HG02981 (cell line): ENCODE measurements at regions not wholly inside any gene's neighbourhood (a gene's known extent, or its start where the extent isn't known, plus 50 kb on each side); places are given as distances from the start of the nearest gene placed in this dataset.

Source experiments
- ATAC-seq: cut with Tn5 transposase; IDR thresholded peaks from one replicate; pipeline ENCODE4 v1.9.1; 2021; ENCODE audit warnings: mild to moderate bottlenecking, moderate library complexity; ENCODE audit not compliant: unreplicated experiment

DNA sequence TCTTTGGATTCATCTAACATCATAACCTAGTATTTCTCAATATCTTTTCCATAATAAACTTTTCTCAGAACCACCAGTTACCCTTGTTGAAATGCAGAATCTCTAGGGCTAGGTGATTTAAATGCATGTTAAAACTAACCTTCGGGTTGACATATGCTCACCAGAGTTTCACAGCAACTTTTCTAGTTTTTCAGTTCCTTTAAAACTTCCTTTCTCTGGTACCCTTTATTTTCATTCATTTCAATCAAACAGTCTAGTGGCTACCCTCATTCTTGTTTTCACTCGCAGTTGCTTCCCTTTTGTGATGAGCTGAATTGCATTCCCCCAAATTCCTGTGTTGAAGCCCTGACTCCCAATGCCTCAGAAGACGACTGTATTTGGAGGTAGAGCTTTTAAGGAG, 712.8 kb upstream of the CHRM3 start:
- ATAC-seq = no peak

DNA sequence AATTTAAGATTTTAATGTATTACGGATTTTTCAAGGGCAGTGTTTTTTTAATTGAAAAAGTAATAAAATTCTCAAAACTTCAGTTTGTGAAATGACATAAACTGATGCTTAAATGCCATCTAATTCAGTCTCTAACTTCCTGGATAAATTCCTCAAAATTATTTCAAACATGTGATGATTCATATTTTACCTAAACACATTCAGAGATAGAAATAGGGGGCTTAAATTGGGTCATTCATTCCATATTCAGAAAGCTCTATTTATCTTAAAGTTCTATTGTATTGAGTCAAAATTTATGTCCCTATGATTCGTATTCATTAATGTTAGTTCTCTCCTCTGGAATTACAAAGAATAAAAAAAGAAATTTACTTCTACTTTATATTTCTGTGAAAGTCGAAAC, 713.6 kb upstream of the CHRM3 start:
- ATAC-seq = no peak

DNA sequence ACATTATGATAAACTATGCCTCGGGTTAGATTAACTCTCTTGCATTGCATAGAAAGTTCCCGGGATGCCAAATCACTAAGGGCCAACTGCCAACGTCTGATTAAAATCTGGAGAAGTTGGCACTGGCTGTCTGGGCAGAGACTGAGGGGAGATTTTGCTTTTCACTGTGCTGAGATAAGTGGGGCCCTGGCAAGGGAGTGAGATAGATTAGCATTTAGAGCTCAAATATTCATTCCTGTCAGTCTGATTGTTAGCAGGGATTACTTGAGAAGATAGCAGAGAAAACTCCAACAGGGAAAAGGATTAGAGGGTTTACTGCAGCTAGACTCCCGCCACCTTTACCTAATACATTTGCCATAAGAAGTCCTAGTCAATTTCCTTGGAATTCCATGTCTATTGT, 714.1 kb upstream of the CHRM3 start:
- ATAC-seq = no peak

DNA sequence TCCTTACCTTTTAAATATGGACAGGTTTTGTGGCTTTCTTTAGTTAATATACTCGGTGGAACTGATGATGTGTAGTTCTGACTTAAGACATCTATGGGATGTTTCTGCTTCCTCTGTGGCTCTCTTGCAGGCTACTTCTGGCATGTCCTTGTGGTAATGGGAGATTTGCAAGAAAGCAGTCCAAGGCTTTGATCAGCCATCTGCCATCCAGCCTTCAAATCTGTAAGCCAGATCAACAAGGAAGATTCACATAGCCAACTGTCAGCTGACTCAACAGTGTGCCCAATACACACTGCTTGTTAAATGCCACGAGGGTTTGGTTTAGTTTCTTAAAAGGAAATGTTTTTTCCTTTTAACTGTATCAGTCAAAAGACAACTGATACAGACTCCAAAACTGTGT, 722.2 kb upstream of the CHRM3 start:
- ATAC-seq = no peak

DNA sequence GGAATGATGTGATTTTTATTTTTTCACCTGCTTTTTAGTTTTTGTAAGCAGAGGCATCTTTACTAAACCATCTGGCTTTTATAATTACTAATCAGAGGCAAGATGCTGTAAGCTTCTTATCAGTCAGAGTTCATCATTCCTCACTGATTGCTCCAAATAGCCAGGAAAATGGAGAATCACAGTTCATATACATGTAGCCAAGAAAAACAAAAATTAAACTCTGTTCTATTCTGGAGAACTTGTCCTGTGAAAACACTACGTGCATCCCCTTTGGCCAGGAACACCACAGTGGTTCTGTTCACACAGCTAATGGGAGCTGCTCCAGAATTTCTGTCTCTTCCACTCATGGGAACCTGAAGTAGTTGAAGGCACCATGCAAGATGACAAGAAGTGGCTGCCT, 725.5 kb upstream of the CHRM3 start:
- ATAC-seq = no peak

DNA sequence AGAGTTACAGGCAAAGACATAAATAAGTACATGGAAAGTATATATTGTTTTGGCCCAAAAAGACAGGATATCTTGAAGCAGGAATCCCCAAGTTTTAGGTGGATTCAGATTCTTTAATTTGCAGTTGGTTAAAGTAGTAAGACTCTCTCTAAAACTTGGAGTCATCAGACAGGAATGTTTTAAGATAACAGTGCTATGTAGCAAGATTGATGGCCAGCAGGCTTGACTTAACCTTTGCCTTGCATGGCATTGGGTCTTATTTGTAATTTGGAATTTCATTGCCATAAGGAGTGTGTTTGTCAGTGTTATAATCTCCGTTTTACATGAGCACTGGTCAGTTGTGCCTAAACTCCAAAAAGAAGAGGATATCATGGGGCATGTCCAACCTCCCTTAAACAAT, 727.6 kb upstream of the CHRM3 start:
- ATAC-seq = no peak

DNA sequence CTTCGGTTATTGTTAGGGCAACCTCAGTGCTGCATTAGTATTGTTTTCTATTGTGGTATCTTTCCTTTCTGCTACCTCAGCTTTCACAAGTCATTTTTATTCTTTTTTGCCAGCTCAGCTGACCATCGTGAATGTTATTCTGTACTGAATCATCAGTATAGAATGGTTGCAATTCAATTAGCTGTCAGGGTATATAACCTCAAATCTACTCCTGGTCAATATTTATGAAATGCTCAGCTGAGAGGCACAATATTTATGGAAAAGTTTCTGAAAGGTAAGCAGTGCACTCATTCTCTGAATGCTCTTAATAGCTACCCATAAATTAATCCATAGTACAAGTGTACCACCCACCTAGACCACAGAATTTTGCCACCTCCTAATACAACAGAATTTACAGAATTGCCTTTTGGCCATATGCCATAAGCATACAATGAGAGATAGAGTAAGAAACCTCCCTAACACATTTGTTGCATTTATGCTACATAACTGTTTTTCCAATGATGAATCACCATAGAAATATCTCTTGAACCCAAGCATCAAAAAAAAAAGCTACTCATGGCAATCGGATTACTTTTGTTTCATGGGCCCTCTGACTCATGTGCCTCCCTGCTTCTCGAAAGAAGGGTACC, 732.6 kb upstream of the CHRM3 start:
- no peak for ATAC-seq

DNA sequence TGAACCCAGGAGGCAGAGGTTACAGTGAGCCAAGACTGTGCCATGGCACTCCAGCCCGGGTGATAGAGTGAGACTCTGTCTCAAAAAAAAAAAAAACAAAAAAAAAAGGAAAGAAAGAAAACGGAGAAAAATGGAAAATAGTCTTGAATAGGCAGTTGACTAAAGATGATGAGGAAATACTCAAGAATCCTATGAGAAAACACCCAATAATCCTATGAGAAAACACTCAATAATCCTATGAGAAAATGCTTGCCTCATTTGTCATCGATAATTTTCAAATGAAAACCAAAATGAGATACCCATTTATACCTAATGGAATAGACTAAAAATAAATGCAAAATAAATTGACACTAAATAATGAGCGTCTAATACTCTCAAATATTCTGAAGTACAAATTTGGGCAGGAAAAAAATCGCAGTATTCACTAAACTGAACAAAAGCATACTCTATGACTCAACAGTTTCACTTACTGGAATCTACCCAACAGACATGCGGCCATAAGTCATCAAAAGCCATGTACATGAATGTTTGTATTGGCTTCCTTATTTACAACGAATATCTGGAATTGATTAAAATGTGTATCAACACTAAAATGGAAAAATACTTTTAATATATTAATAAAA, 733.9 kb upstream of the CHRM3 start:
- ATAC-seq = no peak

DNA sequence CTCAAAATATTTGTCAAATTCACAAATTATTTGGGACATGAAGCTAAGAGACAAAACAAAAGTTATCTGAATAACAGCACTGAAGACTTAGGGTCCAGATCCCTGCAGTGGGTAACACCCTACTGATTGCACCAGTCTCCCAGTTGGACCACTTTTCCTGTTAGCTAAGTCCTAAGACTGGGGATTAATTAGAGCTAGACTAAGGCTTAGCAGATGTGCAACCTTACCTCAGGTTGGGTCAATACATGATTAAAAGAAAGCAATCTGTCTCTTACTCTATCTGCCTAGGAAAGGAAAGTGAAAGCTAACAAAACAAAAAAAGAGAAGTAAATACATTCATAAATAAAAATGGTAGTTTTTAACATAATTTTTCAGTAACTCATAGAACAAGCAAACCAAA, 737.2 kb upstream of the CHRM3 start:
- no peak for ATAC-seq

DNA sequence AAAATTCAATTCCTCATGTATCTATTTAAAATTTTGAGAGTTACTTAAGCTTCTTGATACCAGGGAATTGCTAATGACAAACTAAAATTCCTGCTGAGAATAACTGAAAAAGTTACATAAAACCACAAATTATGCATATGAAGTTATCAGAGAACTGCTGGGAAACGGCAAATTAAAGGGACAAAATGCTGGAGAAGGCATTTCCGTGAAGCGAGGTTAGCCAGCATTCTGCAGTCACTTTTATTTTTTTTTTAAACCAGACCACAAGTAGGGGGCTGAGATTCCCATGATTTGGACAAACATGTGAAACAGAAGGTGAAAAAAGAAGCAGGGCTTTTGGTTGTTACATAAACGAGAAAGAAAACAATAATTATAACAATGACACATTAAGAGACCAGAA, 737.6 kb upstream of the CHRM3 start:
- no peak for ATAC-seq

DNA sequence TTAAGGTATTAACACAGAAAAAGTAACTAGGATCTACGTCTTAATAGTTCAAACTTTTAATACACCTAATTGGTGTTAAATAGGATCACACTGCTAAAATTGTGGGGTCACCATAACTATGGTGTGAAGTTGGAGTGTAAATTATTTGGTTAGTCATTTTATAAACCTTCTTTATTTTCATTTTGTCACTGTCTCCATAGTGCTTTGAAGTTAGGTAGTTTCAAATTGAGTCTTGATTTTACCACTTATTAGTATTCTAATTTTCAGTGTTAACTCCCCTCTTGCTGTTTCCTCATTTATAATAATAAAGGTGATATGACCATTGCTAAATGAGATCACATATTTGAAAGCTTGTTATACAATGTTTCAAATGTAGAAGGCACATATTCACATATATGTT, 738.1 kb upstream of the CHRM3 start:
- no peak for ATAC-seq

DNA sequence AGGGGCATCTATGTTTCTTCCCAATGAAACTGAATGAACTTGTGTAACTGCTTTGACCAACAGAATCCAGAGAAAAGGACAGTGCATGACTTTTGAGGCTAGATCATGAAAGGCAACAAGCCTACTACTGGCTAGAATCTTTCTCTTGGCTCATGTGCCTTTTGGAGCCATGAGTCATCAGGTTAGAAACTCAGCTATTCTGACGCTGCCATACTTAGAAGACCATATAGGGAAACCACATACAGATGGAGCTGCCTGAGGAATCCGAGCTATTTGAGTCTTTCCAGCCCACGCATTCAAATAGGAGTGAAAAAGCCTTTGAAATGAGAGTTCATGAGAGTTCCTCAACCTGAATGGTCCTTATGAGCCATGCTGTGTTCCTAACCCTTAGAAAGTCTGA, 738.5 kb upstream of the CHRM3 start:
- ATAC-seq = no peak

DNA sequence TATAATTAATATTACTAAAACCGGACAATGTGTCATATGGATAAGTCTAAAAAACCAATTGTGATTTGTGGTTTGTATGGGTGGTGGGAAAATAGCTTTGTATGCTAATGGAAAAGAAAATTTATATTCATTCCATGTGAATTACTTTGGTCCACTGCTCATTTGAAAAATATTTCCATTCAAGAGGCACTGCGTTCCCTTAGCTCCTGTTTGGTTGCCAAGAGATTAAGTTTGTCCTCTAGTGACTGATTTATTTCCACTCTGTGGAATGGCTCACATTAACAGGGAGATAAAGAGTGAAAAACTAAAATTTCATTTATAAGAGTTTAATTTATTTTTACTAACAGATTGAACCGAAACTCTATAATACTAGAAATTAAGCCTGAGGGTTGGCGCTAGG, 744.1 kb upstream of the CHRM3 start:
- ATAC-seq = no peak

DNA sequence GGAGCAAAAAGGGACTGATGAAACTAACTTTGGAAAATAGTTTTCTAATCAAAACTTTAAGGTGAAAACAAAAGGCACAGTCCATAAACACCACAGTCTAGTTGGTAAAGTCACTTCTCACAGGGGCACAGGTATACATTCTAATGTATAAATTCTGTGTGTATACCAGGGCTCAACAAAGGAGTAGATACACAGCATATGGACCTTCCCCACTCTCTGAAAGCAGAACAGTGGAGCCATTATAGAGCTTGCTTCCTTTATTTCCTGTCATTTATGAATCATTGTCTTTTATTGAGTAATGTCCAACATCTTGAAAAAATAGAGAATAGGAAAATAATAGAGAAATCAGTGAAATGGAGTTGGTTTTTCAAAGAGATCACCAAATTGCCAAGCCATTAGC, 746.5 kb upstream of the CHRM3 start:
- ATAC-seq = no peak

DNA sequence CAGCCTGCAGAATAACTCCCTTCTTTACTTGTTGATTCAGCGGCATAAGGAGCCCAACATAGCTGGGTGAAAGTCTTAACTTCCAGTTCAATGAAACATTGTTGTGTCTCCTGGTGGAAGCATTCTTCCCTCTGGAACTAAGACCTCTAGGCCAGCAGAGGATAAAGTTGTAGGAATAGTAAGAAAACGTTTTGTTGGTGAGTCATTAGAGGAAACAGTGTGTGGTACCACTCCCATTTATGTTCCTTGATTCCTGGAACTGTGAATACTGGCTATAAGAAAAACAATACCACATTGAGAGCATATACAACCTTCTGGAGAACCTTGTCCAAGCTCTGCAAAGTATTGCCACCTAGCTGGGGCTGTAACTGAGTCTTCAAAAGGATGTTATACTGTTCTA, 737.4 kb upstream of the ZP4 start:
- no peak for ATAC-seq

DNA sequence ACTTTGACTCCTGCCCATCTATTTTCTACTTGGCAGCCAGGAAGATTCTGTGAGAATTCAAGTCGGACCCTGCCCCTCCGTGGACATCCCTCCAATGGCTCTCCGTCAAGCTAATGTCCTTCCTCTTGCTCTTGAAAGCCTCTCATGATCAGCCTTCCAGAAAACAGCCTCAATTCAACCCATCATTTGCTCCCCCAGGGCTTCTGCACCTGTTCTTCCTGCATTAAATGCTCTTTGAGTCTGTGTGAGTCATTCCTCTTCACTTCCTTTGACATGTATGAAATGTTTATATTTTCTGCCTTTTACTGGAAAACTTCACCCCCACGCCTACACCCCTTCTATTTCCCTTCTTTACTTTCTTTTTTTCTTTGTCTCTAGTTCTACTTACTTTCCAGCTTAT, 734.1 kb upstream of the ZP4 start:
- ATAC-seq = no peak

DNA sequence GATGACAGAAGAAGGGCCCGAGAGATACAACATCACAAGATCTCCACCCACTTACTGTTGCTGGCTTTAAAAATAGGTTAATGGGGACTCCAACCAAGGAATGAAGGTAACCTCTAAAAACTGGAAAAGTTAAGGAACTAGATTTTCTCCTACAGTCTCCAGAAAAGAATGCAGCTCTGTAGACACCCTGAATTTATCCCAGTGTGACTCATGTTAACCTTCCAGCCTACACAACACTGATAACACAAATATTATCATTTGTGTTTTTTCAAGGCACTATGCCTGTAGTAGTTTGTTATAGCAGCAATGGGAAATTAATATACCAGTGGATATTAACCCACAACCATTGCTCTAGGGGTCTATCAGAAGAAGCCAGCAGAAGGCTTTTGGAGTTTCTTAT, 730.7 kb upstream of the ZP4 start:
- no peak for ATAC-seq

DNA sequence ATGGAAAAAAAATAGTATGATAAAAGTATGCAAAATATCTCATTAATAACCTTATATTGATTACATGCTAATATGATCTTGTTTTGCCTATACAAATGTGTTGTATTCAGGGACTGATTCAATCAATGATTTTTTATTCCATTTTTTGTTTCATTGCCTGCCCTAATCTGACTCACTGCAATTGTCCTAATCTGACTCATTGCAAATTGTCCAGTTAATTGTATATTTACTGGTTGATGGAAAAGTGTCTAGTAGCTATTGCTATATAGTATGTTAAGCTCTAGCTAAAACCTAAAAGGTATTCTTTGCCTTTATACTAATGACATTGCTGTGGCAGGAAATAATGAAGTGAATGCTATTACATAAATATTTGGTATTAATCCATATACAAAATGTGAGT, 728.9 kb upstream of the ZP4 start:
- no peak for ATAC-seq

DNA sequence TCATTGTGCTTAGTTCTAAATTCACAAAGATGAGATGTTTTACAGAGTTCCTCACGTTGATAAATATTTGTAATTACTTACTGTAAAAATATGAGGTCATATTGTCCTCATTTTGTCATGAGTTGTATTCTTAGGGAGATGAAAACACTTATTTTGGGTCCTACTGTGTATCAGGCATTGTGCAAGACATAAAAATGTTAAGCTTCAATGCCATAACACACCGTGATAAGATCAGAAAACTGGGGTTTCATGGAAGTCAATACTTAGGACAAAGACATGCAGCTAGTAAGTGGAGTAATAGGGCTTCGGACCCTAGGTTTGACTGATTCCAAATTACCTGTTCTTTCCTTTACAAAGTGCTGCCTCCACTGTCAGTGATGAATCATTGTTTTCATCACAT, 720.7 kb upstream of the ZP4 start:
- ATAC-seq = no peak

DNA sequence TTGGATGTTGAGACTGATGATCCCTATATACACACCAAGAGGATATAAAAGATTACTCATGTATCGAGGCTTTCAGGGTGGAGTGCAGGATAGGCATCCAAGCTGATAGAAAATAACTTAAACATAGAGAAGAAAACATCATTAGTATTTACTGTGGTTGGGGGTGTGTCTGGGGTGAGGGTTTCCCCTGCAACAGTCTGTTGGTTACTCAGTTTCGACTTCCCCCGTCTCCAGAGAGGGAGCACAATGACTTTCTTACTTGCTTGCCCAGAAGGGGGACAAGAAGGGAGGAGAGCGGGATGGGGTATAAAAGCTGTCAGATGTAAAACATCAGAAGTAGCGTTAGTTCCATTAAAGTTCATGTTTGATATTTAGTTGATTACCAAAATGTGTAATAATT, 717.4 kb upstream of the ZP4 start:
- ATAC-seq = no peak

DNA sequence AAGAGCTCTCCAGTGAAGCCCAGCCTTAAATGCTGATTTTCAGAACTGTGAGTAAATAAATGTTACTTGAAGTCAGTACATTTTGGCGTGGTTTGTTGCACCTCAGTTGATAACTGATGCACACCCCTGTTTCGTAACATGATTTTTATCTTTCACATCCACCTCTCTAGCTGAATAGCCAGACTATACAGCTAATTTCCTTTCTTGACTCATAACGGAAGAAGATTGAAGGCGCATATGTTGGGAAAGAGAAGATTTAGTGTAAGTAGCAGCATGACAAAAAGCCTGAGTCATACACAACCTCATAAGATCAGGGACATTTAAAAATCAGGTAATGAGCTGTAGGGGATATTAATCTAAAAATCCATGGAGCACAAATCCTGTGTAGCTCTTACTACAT, 716.2 kb upstream of the ZP4 start:
- ATAC-seq = no peak

DNA sequence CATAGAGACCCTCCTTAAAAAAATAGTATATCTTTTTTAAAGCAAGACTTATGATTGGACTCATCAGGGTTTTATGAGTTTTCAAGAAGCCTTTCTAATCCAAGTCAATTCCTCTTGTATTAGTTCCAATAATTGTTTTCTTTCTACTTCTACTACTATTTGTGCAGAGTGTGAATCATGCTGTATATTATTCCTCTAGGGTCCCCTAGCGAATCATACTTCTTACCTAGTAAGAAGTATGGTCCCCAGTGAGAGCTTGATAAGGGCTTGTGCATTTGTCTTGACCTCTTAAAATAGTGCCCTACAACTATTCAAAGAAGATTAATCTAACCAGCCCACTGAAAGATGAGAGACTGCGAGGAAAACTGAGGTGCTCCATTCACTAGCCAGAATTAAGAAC, 715.7 kb upstream of the ZP4 start:
- no peak for ATAC-seq

DNA sequence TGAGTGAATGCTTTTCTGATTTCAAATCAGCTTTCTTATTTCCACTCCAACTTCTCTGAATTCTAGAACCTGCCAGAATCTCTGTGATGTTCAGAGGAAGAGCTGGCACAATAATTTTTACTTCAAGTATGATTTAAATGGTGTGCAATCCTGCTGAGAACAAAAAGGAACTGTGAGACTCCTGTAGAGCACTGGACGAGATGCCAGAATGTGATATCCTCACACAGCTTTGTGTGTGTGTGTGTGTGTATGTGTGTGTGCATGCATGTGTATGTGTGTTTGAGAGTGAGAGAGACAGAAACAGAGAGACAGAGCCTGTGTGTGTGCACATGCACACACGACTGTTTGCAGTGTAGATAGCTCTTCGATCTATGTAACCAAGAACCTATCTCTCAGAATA, 713.6 kb upstream of the ZP4 start:
- no peak for ATAC-seq
